Ovary (tissue), 7 donors: ENCODE measurements at regions not wholly inside any gene's neighbourhood (a gene's known extent, or its start where the extent isn't known, plus 50 kb on each side); places are given as distances from the start of the nearest gene placed in this dataset.

ENCODE experiments used
- DNase-seq, 5 donors: peaks; one replicate each; pipeline ENCODE4 v3.0.0-alpha.2; 2019 to 2020
- H3K27ac ChIP-seq, 2 donors: fragments of 200-600 bp; one replicate each; pipeline versions ENCODE4 v1.5.1 to v1.8.0; 2019 to 2022
- H3K27me3 ChIP-seq: fragments of 200-600 bp; one replicate; pipeline ENCODE4 v1.8.0; 2022
- H3K36me3 ChIP-seq: fragments of 200-600 bp; sonication (generic); one replicate; pipeline ENCODE4 v1.5.1; 2019
- H3K4me1 ChIP-seq: one replicate; pipeline ENCODE4 v1.8.1; 2013; ENCODE audit warnings: mild to moderate bottlenecking, moderate library complexity; ENCODE audit not compliant: insufficient read depth
- H3K4me3 ChIP-seq: fragments of 200-600 bp; sonication (generic); one replicate; pipeline ENCODE4 v1.5.1; 2017
- H3K9me3 ChIP-seq, 2 donors: fragments of 200-600 bp in 1 of 2; sonication (generic) in 1 of 2; one replicate each; pipeline versions ENCODE4 v1.5.1 to v1.8.1; 2013 to 2019; ENCODE audit warnings: mild to moderate bottlenecking in 1 of 2, moderate library complexity in 1 of 2
- EP300 ChIP-seq: sonication (generic); formaldehyde crosslinking; IDR thresholded peaks from one replicate; pipeline ENCODE4 v1.6.1; 2017; ENCODE audit warnings: antibody characterized with exemption
- POLR2A ChIP-seq: fragments of 450-650 bp; IDR thresholded peaks from one replicate; pipeline ENCODE4 v1.6.1; 2017; ENCODE audit warnings: antibody characterized with exemption, mild to moderate bottlenecking, moderate library complexity
- WGBS, 3 donors: extraction: QIAGEN DNeasy Blood & Tissue Kit in 1 of 3; methylation state at CpG; one replicate each; pipeline versions ENCODE4 v1.1.5 to v1.1.7; 2013 to 2017; 5-methylcytosine and 5-hydroxymethylcytosine counted together
- intact Hi-C, 4 donors: fragments of 100-400 bp; cut with DNase I; formaldehyde crosslinking; loops; one replicate each; pipeline versions ENCODE4 v1.11.0 to v1.15.1; 2022 to 2023
- TF ChIP-seq, protein P1 (sequence below), 3 donors: fragments of 450-650 bp in 2 of 3; fragments of 200-600 bp in 1 of 3; IDR thresholded peaks; one replicate each; pipeline versions ENCODE4 v1.5.1 to v1.8.0; 2016 to 2022; ENCODE audit warnings: antibody characterized with exemption in 3 of 3, mild to moderate bottlenecking in 1 of 3
- donor health status: DM: no; HTN: no; CAD: no; lungs with moderate emphysema.
- donor health status: DM: no; HTN: no; CAD: no.
- donor health status: Bipolar disorder and iron deficiency.
- donor health status: DM: no; HTN: no; CAD: no.
- donor health status: DM: yes; HTN: yes; CAD: no.

DNA sequence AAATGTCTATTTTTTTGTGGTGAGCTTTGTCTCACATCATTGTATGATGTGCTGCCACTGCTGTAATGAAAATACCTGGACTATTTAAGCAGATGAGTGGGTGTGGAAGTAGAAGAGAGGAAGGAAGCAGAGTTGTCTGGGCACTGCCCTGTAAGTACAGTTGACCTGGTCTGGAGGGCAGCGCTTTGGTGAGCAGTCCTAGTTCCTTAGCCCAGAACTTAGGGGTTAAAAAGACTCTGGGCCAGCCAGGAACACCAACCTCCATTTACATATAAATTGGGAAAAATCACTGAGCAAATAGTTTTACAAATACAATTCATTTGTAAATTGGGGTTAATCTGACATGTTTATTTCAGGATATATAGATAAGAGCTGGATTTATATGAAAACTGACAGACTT is 347.1 kb upstream of the FAT1 start:
- 88 to 100% (median 96%) methylated on average over 1 of the region's 1 CpG for WGBS, 3 donors
- DNase-seq, result no peak
- Histone ChIP-seq H3K36me3 (no peaks in the 10 kb centered on the region), H3K4me3 (no peak overlapping the region), H3K27ac (no peak overlapping the region), H3K9me3 (no peaks in the 10 kb centered on the region), H3K27me3 (no peaks in the 10 kb centered on the region), H3K4me1 (no peaks in the 10 kb centered on the region)
- TF ChIP-seq POLR2A, result no peak
- TF ChIP-seq EP300, result no peak
- TF ChIP-seq, protein P1, sequence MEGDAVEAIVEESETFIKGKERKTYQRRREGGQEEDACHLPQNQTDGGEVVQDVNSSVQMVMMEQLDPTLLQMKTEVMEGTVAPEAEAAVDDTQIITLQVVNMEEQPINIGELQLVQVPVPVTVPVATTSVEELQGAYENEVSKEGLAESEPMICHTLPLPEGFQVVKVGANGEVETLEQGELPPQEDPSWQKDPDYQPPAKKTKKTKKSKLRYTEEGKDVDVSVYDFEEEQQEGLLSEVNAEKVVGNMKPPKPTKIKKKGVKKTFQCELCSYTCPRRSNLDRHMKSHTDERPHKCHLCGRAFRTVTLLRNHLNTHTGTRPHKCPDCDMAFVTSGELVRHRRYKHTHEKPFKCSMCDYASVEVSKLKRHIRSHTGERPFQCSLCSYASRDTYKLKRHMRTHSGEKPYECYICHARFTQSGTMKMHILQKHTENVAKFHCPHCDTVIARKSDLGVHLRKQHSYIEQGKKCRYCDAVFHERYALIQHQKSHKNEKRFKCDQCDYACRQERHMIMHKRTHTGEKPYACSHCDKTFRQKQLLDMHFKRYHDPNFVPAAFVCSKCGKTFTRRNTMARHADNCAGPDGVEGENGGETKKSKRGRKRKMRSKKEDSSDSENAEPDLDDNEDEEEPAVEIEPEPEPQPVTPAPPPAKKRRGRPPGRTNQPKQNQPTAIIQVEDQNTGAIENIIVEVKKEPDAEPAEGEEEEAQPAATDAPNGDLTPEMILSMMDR (IDR thresholded peaks at IDR 0.05), result no peak
- intact Hi-C loops, result loop anchor here in 1 of 4 donors (2.0 kb wide), 1 partner anchor 14 kb away; no protein-coding TSS in a partner anchor

DNA sequence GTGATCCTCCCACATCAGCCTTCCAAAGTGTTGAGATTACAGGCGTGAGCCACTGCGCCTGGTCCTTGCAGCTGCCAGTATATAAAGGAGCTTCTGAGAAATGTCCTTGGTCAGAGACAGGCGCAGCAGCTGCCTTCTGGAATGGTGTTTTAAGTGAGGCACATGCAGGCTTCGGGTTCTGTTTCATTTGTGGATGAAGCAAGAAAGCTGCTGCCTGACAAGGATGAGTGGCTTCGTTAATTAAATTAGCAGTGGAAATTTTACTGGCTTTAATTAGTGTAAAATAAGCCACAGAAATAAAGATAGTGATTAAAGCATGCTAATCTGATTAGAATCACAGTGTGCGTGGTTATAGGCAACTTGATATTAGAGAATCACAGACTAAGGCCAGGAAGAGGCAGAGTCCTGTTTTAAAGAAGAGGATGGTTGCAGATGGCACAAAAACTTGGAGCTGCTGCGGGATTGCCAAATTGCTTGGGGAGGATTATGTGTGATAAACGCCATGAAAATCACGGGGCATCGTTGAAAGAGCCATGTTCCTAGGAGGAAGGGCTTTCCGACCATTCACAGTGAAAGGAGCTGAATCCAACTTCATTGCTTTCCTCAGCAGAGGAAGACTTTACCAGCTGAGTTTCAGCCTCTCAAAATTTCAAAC is 348.4 kb upstream of the FAT1 start:
- WGBS, 3 donors, result 28 to 55% (median 30%) methylated on average over 11 of the region's 11 CpGs
- Histone ChIP-seq H3K36me3 (no peaks in the 10 kb centered on the region), H3K4me1 (no peaks in the 10 kb centered on the region), H3K9me3 (no peaks in the 10 kb centered on the region), H3K27ac (no peak overlapping the region), H3K27me3 (no peaks in the 10 kb centered on the region), H3K4me3 (no peak overlapping the region)
- no peak for DNase-seq
- TF ChIP-seq POLR2A (no peak), EP300 (no peak)
- TF ChIP-seq, protein P1 (IDR thresholded peaks at IDR 0.05), result no peak
- intact Hi-C loops, result loop anchor here in 1 of 4 donors (2.0 kb wide), 1 partner anchor 15 kb away; no protein-coding TSS in a partner anchor

DNA sequence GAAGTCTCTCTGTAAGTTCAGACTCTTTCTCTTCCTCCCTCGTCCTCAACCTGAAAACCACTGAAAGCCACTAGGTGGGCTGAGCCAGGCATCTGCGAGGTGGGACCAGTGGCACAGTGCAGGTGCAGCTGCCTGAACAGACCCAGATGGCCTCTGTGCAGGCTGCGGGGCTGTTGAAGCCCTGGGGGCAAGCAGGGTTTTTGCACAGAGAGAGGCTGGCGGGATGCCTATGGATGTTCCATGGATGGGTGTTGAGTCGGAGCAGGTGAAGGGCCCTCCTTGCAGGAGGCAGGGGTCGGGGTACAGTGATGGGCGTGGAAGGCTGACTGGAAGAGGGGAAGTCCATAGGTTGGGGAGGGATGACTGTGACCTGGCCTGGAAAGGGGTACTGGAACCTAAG is 350.2 kb upstream of the FAT1 start:
- no peaks in the 10 kb centered on the region for H3K36me3 ChIP-seq
- intact Hi-C loops, result no loop called here
- no peaks in the 10 kb centered on the region for H3K27me3 ChIP-seq
- H3K4me3 ChIP-seq, result no peak overlapping the region
- WGBS, 3 donors, result 94 to 100% (median 96%) methylated on average over 7 of the region's 7 CpGs
- DNase-seq, result no peak
- TF ChIP-seq POLR2A (no peak), EP300 (no peak)
- TF ChIP-seq, protein P1 (IDR thresholded peaks at IDR 0.05), result no peak
- no peaks in the 10 kb centered on the region for H3K4me1 ChIP-seq
- H3K27ac ChIP-seq, result no peak overlapping the region
- no peaks in the 10 kb centered on the region for H3K9me3 ChIP-seq

DNA sequence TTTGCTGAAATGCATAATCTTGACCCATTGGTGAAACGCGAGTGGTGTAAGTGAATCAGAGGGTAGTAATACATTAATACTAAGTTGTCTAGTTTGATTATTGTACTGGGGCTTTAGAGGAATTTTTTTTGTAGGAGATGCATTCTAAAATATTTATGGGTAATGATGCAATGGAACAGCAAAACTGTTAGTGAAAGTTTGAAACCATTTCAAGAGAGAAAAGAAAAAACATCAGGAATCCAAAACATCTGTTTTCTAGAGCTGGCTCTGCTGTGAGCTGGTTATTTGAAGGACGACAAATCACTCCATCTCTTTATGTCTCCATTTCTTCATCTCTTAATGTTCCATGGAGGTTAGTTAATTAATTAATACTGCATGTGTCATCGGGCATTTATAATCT is 351.9 kb upstream of the FAT1 start:
- intact Hi-C loops, result no loop called here
- TF ChIP-seq EP300 (no peak), POLR2A (no peak)
- TF ChIP-seq, protein P1 (IDR thresholded peaks at IDR 0.05), result no peak
- Histone ChIP-seq H3K4me1 (no peaks in the 10 kb centered on the region), H3K9me3 (no peaks in the 10 kb centered on the region), H3K27me3 (no peaks in the 10 kb centered on the region), H3K4me3 (no peak overlapping the region), H3K27ac (no peak overlapping the region), H3K36me3 (no peaks in the 10 kb centered on the region)
- 35 to 48% (median 48%) methylated on average over 4 of the region's 4 CpGs for WGBS, 3 donors
- no peak for DNase-seq
